Upper lobe of left lung (tissue), 4 donors: ENCODE measurements at regions not wholly inside any gene's neighbourhood (a gene's known extent, or its start where the extent isn't known, plus 50 kb on each side); places are given as distances from the start of the nearest gene placed in this dataset.

Experiments used
- CTCF ChIP-seq, 6 experiments: fragments of 450-650 bp in 4 of 6; fragments of 200-600 bp in 2 of 6; sonication (generic) in 2 of 6; IDR thresholded peaks; one replicate each; pipeline ENCODE4 v1.5.1; 2016 to 2019; ENCODE audit warnings: antibody characterized with exemption in 6 of 6
- EP300 ChIP-seq, 4 donors: sonication (generic); formaldehyde crosslinking; IDR thresholded peaks; one replicate each; pipeline ENCODE4 v1.5.1; 2017; ENCODE audit warnings: antibody characterized with exemption in 4 of 4, control low read depth in 2 of 4
- POLR2A ChIP-seq, 4 donors: fragments of 450-650 bp; IDR thresholded peaks; one replicate each; pipeline ENCODE4 v1.5.1; 2016 to 2017; ENCODE audit warnings: antibody characterized with exemption in 4 of 4, mild to moderate bottlenecking in 2 of 4
- POLR2AphosphoS5 ChIP-seq, 2 donors: sonication (generic); formaldehyde crosslinking; IDR thresholded peaks; one replicate each; pipeline ENCODE4 v1.5.1; 2017; ENCODE audit warnings: antibody characterized with exemption in 2 of 2

DNA sequence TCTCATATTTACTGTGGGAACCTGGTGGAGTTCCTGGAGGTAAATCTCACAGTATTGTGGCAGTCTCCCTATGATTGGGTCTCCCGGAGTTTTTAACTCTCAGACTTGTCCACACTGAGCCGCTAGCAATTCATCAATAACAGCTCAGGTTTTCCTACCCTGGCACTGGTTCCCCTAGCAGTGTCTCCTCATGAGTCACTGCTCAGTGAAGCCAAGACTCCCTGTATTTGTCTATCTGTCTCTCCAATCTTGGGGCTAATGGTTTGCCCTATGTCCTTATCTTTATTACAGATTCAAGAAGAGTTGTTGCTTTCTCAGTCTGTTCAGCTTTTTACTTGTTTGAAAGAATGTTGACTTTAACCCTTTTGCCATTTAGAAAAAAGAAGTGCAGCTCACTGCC lies 176.7 kb upstream of the FGF10 start:
- TF ChIP-seq CTCF (IDR thresholded peaks at IDR 0.05) (no peak), POLR2AphosphoS5 (IDR thresholded peaks at IDR 0.05) (no peak), EP300 (IDR thresholded peaks at IDR 0.05) (no peak), POLR2A (IDR thresholded peaks at IDR 0.05) (no peak)
